ENCODE measurements at regions not wholly inside any gene's neighbourhood (a gene's known extent, or its start where the extent isn't known, plus 50 kb on each side); places are given as distances from the start of the nearest gene placed in this dataset.

- H3K27ac ChIP-seq (ENCODE audit: insufficient read depth, low read depth, low read length): no peak overlapping the region
- no peaks in the 10 kb centered on the region for H3K27me3 ChIP-seq (ENCODE audit: control insufficient read depth in 2 of 2, insufficient read depth in 2 of 2, low read length in 2 of 2)
- peaks cover 9% of the 10 kb centered on the region for H3K4me1 ChIP-seq (ENCODE audit: control insufficient read depth, extremely low read depth, insufficient read depth, low read length)
- no peak for FAIRE-seq
- TF ChIP-seq GATA2 (IDR thresholded peaks at IDR 0.05; ENCODE audit: insufficient read depth, insufficient read length, low read depth, low read length): no peak
- TF ChIP-seq, protein P1, sequence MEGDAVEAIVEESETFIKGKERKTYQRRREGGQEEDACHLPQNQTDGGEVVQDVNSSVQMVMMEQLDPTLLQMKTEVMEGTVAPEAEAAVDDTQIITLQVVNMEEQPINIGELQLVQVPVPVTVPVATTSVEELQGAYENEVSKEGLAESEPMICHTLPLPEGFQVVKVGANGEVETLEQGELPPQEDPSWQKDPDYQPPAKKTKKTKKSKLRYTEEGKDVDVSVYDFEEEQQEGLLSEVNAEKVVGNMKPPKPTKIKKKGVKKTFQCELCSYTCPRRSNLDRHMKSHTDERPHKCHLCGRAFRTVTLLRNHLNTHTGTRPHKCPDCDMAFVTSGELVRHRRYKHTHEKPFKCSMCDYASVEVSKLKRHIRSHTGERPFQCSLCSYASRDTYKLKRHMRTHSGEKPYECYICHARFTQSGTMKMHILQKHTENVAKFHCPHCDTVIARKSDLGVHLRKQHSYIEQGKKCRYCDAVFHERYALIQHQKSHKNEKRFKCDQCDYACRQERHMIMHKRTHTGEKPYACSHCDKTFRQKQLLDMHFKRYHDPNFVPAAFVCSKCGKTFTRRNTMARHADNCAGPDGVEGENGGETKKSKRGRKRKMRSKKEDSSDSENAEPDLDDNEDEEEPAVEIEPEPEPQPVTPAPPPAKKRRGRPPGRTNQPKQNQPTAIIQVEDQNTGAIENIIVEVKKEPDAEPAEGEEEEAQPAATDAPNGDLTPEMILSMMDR (IDR thresholded peaks at IDR 0.05; ENCODE audit: extremely low read depth in 1 of 2, insufficient read depth in 1 of 2, low read depth in 1 of 2, low read length in 2 of 2): no peak
- no peak for TF ChIP-seq EZH2 (IDR thresholded peaks at IDR 0.05; ENCODE audit: borderline replicate concordance, low read depth, low read length, severe bottlenecking)
- TF ChIP-seq POLR2AphosphoS5 (IDR thresholded peaks at IDR 0.05; ENCODE audit: insufficient read depth, low read depth, low read length): no peak
- no peak for TF ChIP-seq MYC (IDR thresholded peaks at IDR 0.05; ENCODE audit: low read depth, low read length)
- no peak for TF ChIP-seq FOS (IDR thresholded peaks at IDR 0.05; ENCODE audit: borderline replicate concordance, insufficient read depth, low read length)
- TF ChIP-seq POLR2A (IDR thresholded peaks at IDR 0.05; ENCODE audit: low read depth, low read length): no peak
- no peak for TF ChIP-seq JUN (IDR thresholded peaks at IDR 0.05; ENCODE audit: borderline replicate concordance, insufficient read depth, insufficient read length, low read depth)
- TF ChIP-seq, protein P2, sequence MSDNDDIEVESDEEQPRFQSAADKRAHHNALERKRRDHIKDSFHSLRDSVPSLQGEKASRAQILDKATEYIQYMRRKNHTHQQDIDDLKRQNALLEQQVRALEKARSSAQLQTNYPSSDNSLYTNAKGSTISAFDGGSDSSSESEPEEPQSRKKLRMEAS (IDR thresholded peaks at IDR 0.05; ENCODE audit: insufficient read depth, insufficient read length): no peak
- H3K36me3 ChIP-seq (ENCODE audit: control insufficient read depth in 2 of 2, extremely low read depth in 1 of 2, insufficient read depth in 2 of 2, low read length in 2 of 2): no peaks in the 10 kb centered on the region
- no peaks in the 10 kb centered on the region for H4K20me1 ChIP-seq (replicated peaks; ENCODE audit: control insufficient read depth, extremely low read depth, insufficient read depth, low read length)
- H3K9ac ChIP-seq (replicated peaks; ENCODE audit: extremely low read depth, insufficient read depth, low read length): no peak overlapping the region
- BruUV-seq (replicated peaks): no TSS peak
- no peak overlapping the region for H3K4me3 ChIP-seq (replicated peaks in 1 of 3; ENCODE audit: insufficient read depth in 1 of 3, low read depth in 1 of 3, low read length in 3 of 3)
- no peaks in the 10 kb centered on the region for H3K9me1 ChIP-seq (replicated peaks; ENCODE audit: control insufficient read depth, extremely low read depth, insufficient read depth, low read length)
- H3K4me2 ChIP-seq (ENCODE audit: insufficient read depth, low read length): no peak overlapping the region
- no peak for DNase-seq (ENCODE audit: low read depth, low spot score)
- H3K9me3 ChIP-seq (replicated peaks; ENCODE audit: control insufficient read depth, insufficient read depth, low read length): no peaks in the 10 kb centered on the region
- H2AFZ ChIP-seq (ENCODE audit: low read depth, low read length): no peak overlapping the region
- intact Hi-C loops (cut with micrococcal nuclease) (no loop called here), dilution Hi-C loops (cut with MboI; ENCODE audit: extremely low pct_ligation_motif_present, low sequenced_read_pairs) (no loop called here)
- ChIA-PET CTCF (no interaction called here), POLR2A (no interaction called here)
- no peaks in the 10 kb centered on the region for H3K79me2 ChIP-seq (ENCODE audit: control insufficient read depth, insufficient read depth, low read length)
These were observed 81.7 kb downstream of the YTHDF1 start for GRCh38 chr20:63134201-63134612.
